ENCODE measurements at regions not wholly inside any gene's neighbourhood (a gene's known extent, or its start where the extent isn't known, plus 50 kb on each side); places are given as distances from the start of the nearest gene placed in this dataset.

DNA sequence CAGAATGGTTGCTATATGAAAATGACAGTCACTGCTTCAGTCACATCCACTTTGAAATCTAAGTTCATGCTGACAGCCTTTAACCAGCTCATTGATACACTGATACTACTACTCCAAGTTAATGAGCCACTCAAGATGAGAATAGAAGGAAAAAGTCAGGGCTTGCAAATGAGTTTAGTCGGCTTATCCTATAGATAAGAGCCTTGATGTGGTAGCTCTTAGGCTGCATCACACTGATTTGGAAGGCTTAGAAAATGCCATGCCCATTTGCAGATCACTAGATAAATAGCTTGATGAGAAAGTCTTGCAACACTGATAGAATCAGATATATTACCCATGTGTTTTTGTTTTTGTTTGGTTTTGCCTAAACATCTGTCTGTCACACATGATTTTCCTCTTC lies 251.4 kb upstream of the ATXN7L3B start:
- no peak for TF ChIP-seq EP300 (IDR thresholded peaks at IDR 0.05)
- TF ChIP-seq POLR2A (IDR thresholded peaks at IDR 0.05), result no peak
- no peak for TF ChIP-seq CTCF (IDR thresholded peaks at IDR 0.05)
